ENCODE measurements at regions not wholly inside any gene's neighbourhood (a gene's known extent, or its start where the extent isn't known, plus 50 kb on each side); places are given as distances from the start of the nearest gene placed in this dataset.

GRCh38 chr6:85298553-85298952 lies 151.3 kb upstream of the NT5E start:
- TF ChIP-seq CTCF (conservative IDR thresholded peaks at IDR 0.05) = no peak
- H3K4me1 ChIP-seq (ENCODE audit: insufficient read depth, low read length) = no peaks in the 10 kb centered on the region
- no peaks in the 10 kb centered on the region for H3K23me2 ChIP-seq (ENCODE audit: insufficient read length, low read depth, low read length, poor library complexity, severe bottlenecking)
- no peak overlapping the region for H4K5ac ChIP-seq (ENCODE audit: insufficient read length, low read depth, low read length)
- H3K18ac ChIP-seq (ENCODE audit: insufficient read length, low read depth, low read length) = no peak overlapping the region
- H3K79me1 ChIP-seq (ENCODE audit: insufficient read depth, low read depth, low read length, poor library complexity, severe bottlenecking) = no peaks in the 10 kb centered on the region
- H2BK20ac ChIP-seq (ENCODE audit: low read depth, low read length, poor library complexity, severe bottlenecking) = no peak overlapping the region
- Mint-ChIP-seq H3K4me3 (no peak overlapping the region), H3K36me3 (ENCODE audit: insufficient read depth in 1 of 3, low read depth in 3 of 3) (no peaks in the 10 kb centered on the region; a peak in 1 of 7 replicates), H3K27me3 (ENCODE audit: low read depth) (peaks cover 8% of the 10 kb centered on the region; the same call in 1 of the 2 replicates), H3K9me3 (peaks cover 0 to 2% of the 10 kb centered on the region in 2 experiments; a peak in 2 of 5 replicates), H3K27ac (no peak overlapping the region; a peak in 1 of 7 replicates), H3K4me1 (no peaks in the 10 kb centered on the region)
- H2BK5ac ChIP-seq (ENCODE audit: insufficient read length, low read length) = no peak overlapping the region
- no peak overlapping the region for H2BK15ac ChIP-seq (ENCODE audit: low read depth, low read length)
- WGBS (ENCODE audit: extremely low coverage, insufficient read length, low lambda C conversion rate) = no CpG with 5 or more reads among the region's 3 CpGs
- no peak overlapping the region for H2BK12ac ChIP-seq (ENCODE audit: insufficient read length, low read depth, low read length)
- no peak for DNase-seq
- no peak overlapping the region for H3K23ac ChIP-seq (ENCODE audit: insufficient read length, low read depth, low read length)
- H3K27me3 ChIP-seq (ENCODE audit: insufficient read depth, low read length) = no peaks in the 10 kb centered on the region
- no peak overlapping the region for H3K4me2 ChIP-seq (ENCODE audit: insufficient read depth, insufficient read length, low read length)
- H4K8ac ChIP-seq (replicated peaks; ENCODE audit: insufficient read length, low read depth, low read length) = no peak overlapping the region
- H2AFZ ChIP-seq (ENCODE audit: low read length) = no peak overlapping the region
- H3K56ac ChIP-seq (ENCODE audit: insufficient read length, low read depth, low read length) = no peak overlapping the region
- H3K14ac ChIP-seq (ENCODE audit: insufficient read depth, low read length) = no peak overlapping the region
- no peak overlapping the region for H4K91ac ChIP-seq (ENCODE audit: insufficient read length, low read depth, low read length)
- no peak overlapping the region for H2AK5ac ChIP-seq (ENCODE audit: insufficient read length, low read length)
- no peak overlapping the region for H3K27ac ChIP-seq (ENCODE audit: insufficient read length, low read depth, low read length)
- H3K4ac ChIP-seq (ENCODE audit: low read depth, low read length) = no peak overlapping the region
- no peak overlapping the region for H3T11ph ChIP-seq (ENCODE audit: low read length)
- H2BK120ac ChIP-seq (ENCODE audit: low read depth, low read length, poor library complexity, severe bottlenecking) = no peak overlapping the region
- no peak overlapping the region for H3K9ac ChIP-seq (ENCODE audit: extremely low read depth, insufficient read length, low read length)
- no peaks in the 10 kb centered on the region for H4K20me1 ChIP-seq (ENCODE audit: control insufficient read depth, insufficient read depth, insufficient read length)
- no peaks in the 10 kb centered on the region for H3K9me3 ChIP-seq (ENCODE audit: control insufficient read depth, low read depth, low read length)
- no peaks in the 10 kb centered on the region for H3K79me2 ChIP-seq (ENCODE audit: insufficient read depth, low read length)

Data from H9 (cell line).